PC-9 (cell line): ENCODE measurements at regions not wholly inside any gene's neighbourhood (a gene's known extent, or its start where the extent isn't known, plus 50 kb on each side); places are given as distances from the start of the nearest gene placed in this dataset.
"Not testable (repeated sequence)": the region's sequence is repeated elsewhere in the genome, so short reads cannot be mapped to it uniquely, and the experiment has no call there.

Experiments used
- BruUV-seq: library from RNA; stranded (reverse); fragments of 400-500 nt; replicated peaks from 2 replicates; lab custom pipeline; 2021; lab: Mats Ljungman, UMichigan
- CTCF ChIA-PET: fragments of 300-600 bp; sonication (Branson Sonifier 250); formaldehyde crosslinking; loops from one replicate; lab custom pipeline; 2022; ENCODE audit warnings: antibody characterized with exemption; lab: Charles Lee
- POLR2A ChIA-PET: fragments of 300-600 bp; sonication (Branson Sonifier 250); formaldehyde crosslinking; loops from one replicate; lab custom pipeline; 2022; ENCODE audit warnings: antibody characterized with exemption; ENCODE audit not compliant: unreplicated experiment; lab: Charles Lee
- DNase-seq, 2 experiments: peaks; one replicate each; pipeline versions ENCODE4 v3.0.0 to v3.0.0-alpha.2; 2015 to 2022; ENCODE audit warnings: mixed read lengths in 1 of 2
- H2AFZ ChIP-seq: fragments of 200-600 bp; sonication (generic); 2 replicates; pipeline ENCODE4 v1.8.1; 2017; ENCODE audit warnings: antibody characterized with exemption
- H3F3A ChIP-seq: fragments of 200-600 bp; sonication (generic); 2 replicates; pipeline ENCODE4 v1.8.1; 2017; ENCODE audit warnings: antibody characterized with exemption, mild to moderate bottlenecking, low read depth; ENCODE audit not compliant: insufficient read depth
- H3K27ac ChIP-seq: fragments of 200-600 bp; sonication (generic); 2 replicates; pipeline ENCODE4 v1.6.1; 2016; ENCODE audit warnings: mixed run types
- H3K27me3 ChIP-seq: fragments of 200-600 bp; sonication (generic); 2 replicates; pipeline ENCODE4 v1.6.1; 2016; ENCODE audit warnings: low read depth, mixed run types; ENCODE audit not compliant: insufficient read depth
- H3K36me3 ChIP-seq: fragments of 200-600 bp; sonication (generic); 2 replicates; pipeline ENCODE4 v1.6.1; 2016; ENCODE audit warnings: low read depth, mixed run types
- H3K4me1 ChIP-seq: fragments of 200-600 bp; sonication (generic); replicated peaks from 2 replicates; pipeline ENCODE4 v1.6.1; 2016; ENCODE audit warnings: mixed run types; ENCODE audit not compliant: insufficient read depth
- H3K4me2 ChIP-seq: fragments of 200-600 bp; sonication (generic); 2 replicates; pipeline ENCODE4 v1.6.1; 2017; ENCODE audit warnings: mixed run types
- H3K4me3 ChIP-seq: fragments of 200-600 bp; sonication (generic); 2 replicates; pipeline ENCODE4 v1.6.1; 2016; ENCODE audit warnings: mixed run types
- H3K79me2 ChIP-seq: fragments of 200-600 bp; sonication (generic); 2 replicates; pipeline ENCODE4 v1.6.1; 2017; ENCODE audit warnings: low read depth, mixed run types
- H3K9me2 ChIP-seq: fragments of 200-600 bp; sonication (generic); 2 replicates; pipeline ENCODE4 v1.8.1; 2017; ENCODE audit warnings: mild to moderate bottlenecking; ENCODE audit not compliant: insufficient read depth
- H3K9me3 ChIP-seq: fragments of 200-600 bp; sonication (generic); 2 replicates; pipeline ENCODE4 v1.8.1; 2016; ENCODE audit warnings: low read depth; ENCODE audit not compliant: insufficient read depth
- H4K20me1 ChIP-seq: fragments of 200-600 bp; sonication (generic); 2 replicates; pipeline ENCODE4 v1.8.1; 2017; ENCODE audit not compliant: insufficient read depth
- EZH2 ChIP-seq: fragments of 200-600 bp; sonication (generic); IDR thresholded peaks from 2 replicates; pipeline ENCODE4 v1.8.0; 2017; ENCODE audit warnings: antibody characterized with exemption, low read depth
- intact Hi-C: fragments of 100-400 bp; cut with micrococcal nuclease; formaldehyde crosslinking; loops from one replicate; pipeline ENCODE4 v1.10.0; 2022; ENCODE audit not compliant: unreplicated experiment
- TF ChIP-seq, protein P1 (sequence below): fragments of 200-600 bp; sonication (generic); conservative IDR thresholded peaks from 2 replicates; pipeline ENCODE4 v1.6.1; 2017; ENCODE audit warnings: mixed run types, antibody characterized with exemption, mild to moderate bottlenecking, moderate library complexity

DNA sequence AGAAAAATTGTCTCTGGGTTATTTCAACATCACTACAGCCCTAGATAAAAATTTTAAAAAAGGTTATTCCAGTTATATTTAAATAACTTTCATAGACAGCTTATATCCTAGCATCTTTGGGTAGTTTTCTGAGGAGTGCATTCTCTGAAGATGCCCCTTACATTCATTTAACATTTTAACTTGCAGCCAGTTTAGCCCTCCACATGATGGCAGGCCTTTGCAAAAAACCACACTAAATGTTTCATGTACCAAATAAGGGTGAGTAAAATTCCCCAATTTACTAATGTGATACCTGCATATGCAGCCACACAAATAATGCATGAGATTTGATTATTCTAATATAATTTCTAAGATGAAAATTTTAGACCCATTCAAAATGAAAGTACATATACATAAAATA, 108.4 kb upstream of the ZWINT start:
- H3K79me2 ChIP-seq, result no peaks in the 10 kb centered on the region
- H4K20me1 ChIP-seq, result no peaks in the 10 kb centered on the region
- intact Hi-C loops, result no loop called here
- no peaks in the 10 kb centered on the region for H3F3A ChIP-seq
- no peak overlapping the region for H3K27ac ChIP-seq
- H2AFZ ChIP-seq, result no peak overlapping the region
- H3K36me3 ChIP-seq, result no peaks in the 10 kb centered on the region
- H3K4me2 ChIP-seq, result no peak overlapping the region
- TF ChIP-seq, protein P1, sequence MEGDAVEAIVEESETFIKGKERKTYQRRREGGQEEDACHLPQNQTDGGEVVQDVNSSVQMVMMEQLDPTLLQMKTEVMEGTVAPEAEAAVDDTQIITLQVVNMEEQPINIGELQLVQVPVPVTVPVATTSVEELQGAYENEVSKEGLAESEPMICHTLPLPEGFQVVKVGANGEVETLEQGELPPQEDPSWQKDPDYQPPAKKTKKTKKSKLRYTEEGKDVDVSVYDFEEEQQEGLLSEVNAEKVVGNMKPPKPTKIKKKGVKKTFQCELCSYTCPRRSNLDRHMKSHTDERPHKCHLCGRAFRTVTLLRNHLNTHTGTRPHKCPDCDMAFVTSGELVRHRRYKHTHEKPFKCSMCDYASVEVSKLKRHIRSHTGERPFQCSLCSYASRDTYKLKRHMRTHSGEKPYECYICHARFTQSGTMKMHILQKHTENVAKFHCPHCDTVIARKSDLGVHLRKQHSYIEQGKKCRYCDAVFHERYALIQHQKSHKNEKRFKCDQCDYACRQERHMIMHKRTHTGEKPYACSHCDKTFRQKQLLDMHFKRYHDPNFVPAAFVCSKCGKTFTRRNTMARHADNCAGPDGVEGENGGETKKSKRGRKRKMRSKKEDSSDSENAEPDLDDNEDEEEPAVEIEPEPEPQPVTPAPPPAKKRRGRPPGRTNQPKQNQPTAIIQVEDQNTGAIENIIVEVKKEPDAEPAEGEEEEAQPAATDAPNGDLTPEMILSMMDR, result no peak
- no peak for TF ChIP-seq EZH2
- no peaks in the 10 kb centered on the region for H3K9me3 ChIP-seq
- no peaks in the 10 kb centered on the region for H3K27me3 ChIP-seq
- no peaks in the 10 kb centered on the region for H3K4me1 ChIP-seq
- BruUV-seq, result no TSS peak
- H3K4me3 ChIP-seq, result no peak overlapping the region
- DNase-seq, result no peak
- no peaks in the 10 kb centered on the region for H3K9me2 ChIP-seq
- ChIA-PET POLR2A (no interaction called here), CTCF (no interaction called here)

DNA sequence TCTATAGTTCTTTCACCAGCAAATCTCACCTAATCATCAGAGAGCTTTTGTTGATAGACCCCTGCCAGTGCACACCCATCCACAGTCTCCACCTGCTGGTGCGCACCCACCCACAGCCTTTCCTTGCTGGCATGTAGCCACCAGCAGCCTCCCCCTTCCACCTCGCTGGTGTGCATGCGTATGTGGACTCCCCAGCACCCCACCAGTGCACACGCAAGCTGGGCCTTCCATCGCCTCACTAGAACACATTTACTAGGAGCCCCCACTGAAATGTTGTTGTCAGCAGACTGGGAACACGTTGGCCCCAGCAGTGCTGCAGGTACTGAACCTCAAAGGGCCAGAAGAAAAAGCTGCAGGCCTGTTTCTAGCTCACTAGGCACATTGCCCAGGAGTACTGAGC, 104.9 kb upstream of the ZWINT start:
- Histone ChIP-seq H3K4me1 (no peaks in the 10 kb centered on the region), H3K9me2 (no peaks in the 10 kb centered on the region), H3K27me3 (no peaks in the 10 kb centered on the region), H2AFZ (no peak overlapping the region), H3K4me3 (no peak overlapping the region), H3K79me2 (no peaks in the 10 kb centered on the region), H3F3A (no peaks in the 10 kb centered on the region), H3K4me2 (no peak overlapping the region), H3K27ac (no peak overlapping the region), H3K9me3 (no peaks in the 10 kb centered on the region), H4K20me1 (no peaks in the 10 kb centered on the region), H3K36me3 (no peaks in the 10 kb centered on the region)
- TF ChIP-seq, protein P1, result no peak
- TF ChIP-seq EZH2, result no peak
- ChIA-PET POLR2A (interaction anchor here (0.6 kb wide), 1 partner anchor 9 kb away, joined by 3 read pairs; no protein-coding TSS in a partner anchor), CTCF (no interaction called here)
- DNase-seq, result no peak
- intact Hi-C loops, result no loop called here
- no TSS peak for BruUV-seq

DNA sequence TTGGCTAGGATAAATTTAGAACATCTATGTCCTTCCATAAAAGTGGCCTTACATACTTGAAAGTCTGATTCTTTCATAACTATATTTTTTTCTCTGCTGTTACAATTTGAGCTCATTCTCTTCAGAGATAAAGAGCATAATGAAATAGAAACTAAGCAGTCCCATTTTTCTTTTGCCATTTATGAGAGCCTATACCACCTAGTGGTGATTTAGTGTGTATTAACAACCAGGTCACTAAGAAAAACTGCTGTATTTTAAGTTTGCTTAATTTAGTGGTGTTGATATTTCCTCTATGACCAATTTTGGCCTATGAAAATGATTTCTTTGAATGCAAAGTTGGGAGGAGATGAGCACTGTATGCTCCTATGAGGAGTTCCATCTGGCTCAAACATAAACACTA, 88.7 kb upstream of the ZWINT start:
- Histone ChIP-seq H3F3A (no peaks in the 10 kb centered on the region), H3K36me3 (no peaks in the 10 kb centered on the region), H3K79me2 (no peaks in the 10 kb centered on the region), H3K27ac (no peak overlapping the region), H4K20me1 (no peaks in the 10 kb centered on the region), H2AFZ (no peak overlapping the region), H3K9me3 (no peaks in the 10 kb centered on the region), H3K4me3 (no peak overlapping the region), H3K9me2 (no peaks in the 10 kb centered on the region), H3K4me2 (no peak overlapping the region), H3K27me3 (no peaks in the 10 kb centered on the region), H3K4me1 (no peaks in the 10 kb centered on the region)
- BruUV-seq, result no TSS peak
- ChIA-PET POLR2A (interaction anchor here (0.6 kb wide), 2 partner anchors 87 to 338 kb away, joined by 3 to 6 read pairs; no protein-coding TSS in a partner anchor), CTCF (no interaction called here)
- no peak for TF ChIP-seq EZH2
- TF ChIP-seq, protein P1, result peak; percentile 46
- intact Hi-C loops, result no loop called here
- DNase-seq, result no peak

DNA sequence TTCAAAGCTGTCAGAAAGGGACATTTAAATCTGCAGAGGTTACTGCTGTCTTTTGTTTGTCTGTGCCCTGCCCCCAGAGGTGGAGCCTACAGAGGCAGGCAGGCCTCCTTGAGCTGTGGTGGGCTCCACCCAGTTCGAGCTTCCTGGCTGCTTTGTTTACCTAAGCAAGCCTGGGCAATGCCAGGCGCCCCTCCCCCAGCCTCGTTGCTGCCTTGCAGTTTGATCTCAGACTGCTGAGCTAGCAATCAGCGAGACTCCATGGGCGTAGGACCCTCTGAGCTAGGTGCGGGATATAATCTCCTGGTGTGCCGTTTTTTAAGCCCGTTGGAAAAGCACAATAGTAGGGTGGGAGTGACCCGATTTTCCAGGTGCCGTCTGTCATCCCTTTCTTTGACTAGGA, 86.6 kb upstream of the ZWINT start:
- H3K9me3 ChIP-seq, H3F3A ChIP-seq, H3K4me2 ChIP-seq, BruUV-seq, H3K9me2 ChIP-seq, H3K36me3 ChIP-seq, H4K20me1 ChIP-seq, H3K79me2 ChIP-seq, H3K4me1 ChIP-seq, CTCF ChIA-PET, intact Hi-C loops, H3K27ac ChIP-seq, POLR2A ChIA-PET, H3K27me3 ChIP-seq, H3K4me3 ChIP-seq, H2AFZ ChIP-seq: not testable (repeated sequence)
- DNase-seq, result peak in 1 of 2 experiments; percentile 2

DNA sequence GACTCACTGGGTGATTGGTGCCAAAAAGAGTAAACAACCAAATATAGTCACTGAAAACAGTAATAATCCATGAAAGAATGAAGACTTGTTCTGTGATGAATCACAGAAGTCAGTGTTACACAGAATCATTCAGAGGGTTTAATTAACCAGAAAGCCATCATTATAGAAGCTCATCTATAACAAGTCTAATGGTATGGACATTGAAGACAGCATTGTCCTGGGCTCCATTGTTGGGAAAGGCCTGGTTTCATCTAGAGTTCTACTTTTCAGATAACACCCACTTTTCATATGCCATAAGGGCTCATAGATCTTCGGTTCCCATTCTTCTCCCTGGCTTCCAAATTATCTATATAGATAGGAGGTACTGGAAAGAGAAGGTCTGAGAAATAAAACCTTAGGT, 80.3 kb upstream of the ZWINT start:
- CTCF ChIA-PET, BruUV-seq: not testable (repeated sequence)

More for the DNA sequence above, 80.3 kb upstream of the ZWINT start:
- H3K4me2 ChIP-seq, H3K27me3 ChIP-seq, DNase-seq, H3K9me3 ChIP-seq, H3K79me2 ChIP-seq, intact Hi-C loops, H3K36me3 ChIP-seq, H3K9me2 ChIP-seq, H2AFZ ChIP-seq, POLR2A ChIA-PET, H3K27ac ChIP-seq, H3F3A ChIP-seq, H3K4me3 ChIP-seq, H3K4me1 ChIP-seq, H4K20me1 ChIP-seq: not testable (repeated sequence)
